CD4-positive, alpha-beta T cell (primary cell): ENCODE measurements at regions not wholly inside any gene's neighbourhood (a gene's known extent, or its start where the extent isn't known, plus 50 kb on each side); places are given as distances from the start of the nearest gene placed in this dataset.
A peak's percentile ranks its signal among the peaks of the same experiment; 100 is the strongest.

Experiments
- ATAC-seq: fragments of 200-7000 bp; cut with Tn5 transposase; one replicate; pipeline ENCODE4 v1.10.0; 2022; ENCODE audit warnings: mild to moderate bottlenecking; ENCODE audit not compliant: poor library complexity
- CTCF ChIA-PET: fragments of 350-600 bp; sonication (Branson Sonifier 250); formaldehyde crosslinking; loops from one replicate; lab custom pipeline; 2021; ENCODE audit warnings: antibody characterized with exemption, inconsistent platforms; lab: Charles Lee
- POLR2A ChIA-PET: fragments of 350-600 bp; sonication (Branson Sonifier 250); formaldehyde crosslinking; loops from one replicate; lab custom pipeline; 2021; ENCODE audit warnings: antibody characterized with exemption, inconsistent platforms; lab: Charles Lee
- DNase-seq, 14 experiments: peaks; one replicate each; pipeline ENCODE4 v3.0.0-alpha.2; 2013 to 2020; ENCODE audit warnings: mixed read lengths in 2 of 14
- H3K27ac ChIP-seq, 2 donors: one replicate each; pipeline versions ENCODE4 v1.5.1 to v1.7.0; 2013; ENCODE audit warnings: low read length in 2 of 2, low read depth in 1 of 2, mild to moderate bottlenecking in 1 of 2
- H3K27me3 ChIP-seq, 2 experiments: 1 replicate in 1 of 2; 2 replicates in 1 of 2; pipeline versions ENCODE4 v1.6.1 to v1.7.0; 2013; ENCODE audit warnings: low read length in 2 of 2, control low read depth in 1 of 2, mild to moderate bottlenecking in 1 of 2, moderate library complexity in 1 of 2; ENCODE audit not compliant: insufficient read depth in 2 of 2, control insufficient read depth in 1 of 2
- H3K36me3 ChIP-seq: one replicate; pipeline ENCODE4 v1.6.1; 2013; ENCODE audit warnings: low read length, control low read depth; ENCODE audit not compliant: insufficient read depth
- H3K4me1 ChIP-seq: one replicate; pipeline ENCODE4 v1.6.1; 2013; ENCODE audit warnings: low read length, control low read depth; ENCODE audit not compliant: insufficient read depth
- H3K4me3 ChIP-seq: one replicate; pipeline ENCODE4 v1.5.1; 2013; ENCODE audit warnings: mild to moderate bottlenecking, low read length, moderate library complexity
- H3K9me3 ChIP-seq, 2 experiments: 1 replicate in 1 of 2; 2 replicates in 1 of 2; pipeline versions ENCODE4 v1.6.1 to v1.7.0; 2013; ENCODE audit warnings: low read length in 2 of 2, mild to moderate bottlenecking in 2 of 2, control low read depth in 1 of 2, moderate library complexity in 1 of 2; ENCODE audit not compliant: control insufficient read depth in 1 of 2, insufficient read depth in 1 of 2
- H3K27ac Mint-ChIP-seq: one replicate; pipeline ENCODE4 v1.8.0; 2020; ENCODE audit warnings: mixed read lengths
- H3K27me3 Mint-ChIP-seq: one replicate; pipeline ENCODE4 v1.8.0; 2021; ENCODE audit warnings: mixed read lengths
- H3K36me3 Mint-ChIP-seq: one replicate; pipeline ENCODE4 v1.8.0; 2021; ENCODE audit warnings: low read depth, mixed read lengths
- H3K4me1 Mint-ChIP-seq: one replicate; pipeline ENCODE4 v1.8.0; 2021; ENCODE audit warnings: low read depth, mixed read lengths
- H3K4me3 Mint-ChIP-seq: one replicate; pipeline ENCODE4 v1.8.0; 2020; ENCODE audit warnings: mild to moderate bottlenecking, mixed read lengths
- H3K9me3 Mint-ChIP-seq: one replicate; pipeline ENCODE4 v1.8.0; 2020; ENCODE audit warnings: mixed read lengths
- intact Hi-C, 2 experiments: fragments of 100-400 bp; cut with DNase I in 1 of 2; cut with micrococcal nuclease in 1 of 2; formaldehyde crosslinking; loops; one replicate each; pipeline versions ENCODE4 v1.15.1 to v1.9.0; 2023 to 2025; cut with DNase I, micrococcal nuclease
- TF ChIP-seq, protein P1 (sequence below): fragments of 200-600 bp; IDR thresholded peaks from one replicate; pipeline ENCODE4 v1.8.0; 2022; ENCODE audit warnings: antibody characterized with exemption, mild to moderate bottlenecking

DNA sequence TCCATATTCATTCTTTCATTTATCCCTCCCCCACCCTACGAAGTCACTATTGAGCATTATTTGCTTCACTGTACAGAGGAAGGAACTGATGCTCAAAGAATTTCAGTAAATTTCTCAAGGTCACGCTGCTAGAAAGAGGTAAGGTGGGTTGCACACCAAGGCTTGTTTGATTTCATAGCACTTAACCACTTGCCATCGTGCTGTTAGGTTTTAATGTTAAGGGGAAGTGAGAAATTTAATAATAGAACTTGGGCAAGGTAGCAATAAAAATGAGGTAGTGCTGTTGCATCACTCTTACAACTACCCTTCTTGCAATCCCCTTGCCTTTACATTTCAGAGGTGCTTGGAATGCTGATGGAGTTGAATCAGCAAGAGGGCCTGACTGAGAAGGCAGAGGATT, 343.1 kb downstream of the MID1IP1 start:
- H3K27ac Mint-ChIP-seq = no peak overlapping the region
- H3K4me1 Mint-ChIP-seq = no peaks in the 10 kb centered on the region
- no peak for ATAC-seq
- peak in 1 of 14 experiments; percentile 9 for DNase-seq
- no peak overlapping the region for H3K4me3 Mint-ChIP-seq
- no peaks in the 10 kb centered on the region for H3K27me3 Mint-ChIP-seq
- POLR2A ChIA-PET = no interaction called here
- no peaks in the 10 kb centered on the region for H3K9me3 Mint-ChIP-seq
- no peaks in the 10 kb centered on the region for H3K36me3 ChIP-seq
- no peaks in the 10 kb centered on the region for H3K27me3 ChIP-seq
- TF ChIP-seq, protein P1, sequence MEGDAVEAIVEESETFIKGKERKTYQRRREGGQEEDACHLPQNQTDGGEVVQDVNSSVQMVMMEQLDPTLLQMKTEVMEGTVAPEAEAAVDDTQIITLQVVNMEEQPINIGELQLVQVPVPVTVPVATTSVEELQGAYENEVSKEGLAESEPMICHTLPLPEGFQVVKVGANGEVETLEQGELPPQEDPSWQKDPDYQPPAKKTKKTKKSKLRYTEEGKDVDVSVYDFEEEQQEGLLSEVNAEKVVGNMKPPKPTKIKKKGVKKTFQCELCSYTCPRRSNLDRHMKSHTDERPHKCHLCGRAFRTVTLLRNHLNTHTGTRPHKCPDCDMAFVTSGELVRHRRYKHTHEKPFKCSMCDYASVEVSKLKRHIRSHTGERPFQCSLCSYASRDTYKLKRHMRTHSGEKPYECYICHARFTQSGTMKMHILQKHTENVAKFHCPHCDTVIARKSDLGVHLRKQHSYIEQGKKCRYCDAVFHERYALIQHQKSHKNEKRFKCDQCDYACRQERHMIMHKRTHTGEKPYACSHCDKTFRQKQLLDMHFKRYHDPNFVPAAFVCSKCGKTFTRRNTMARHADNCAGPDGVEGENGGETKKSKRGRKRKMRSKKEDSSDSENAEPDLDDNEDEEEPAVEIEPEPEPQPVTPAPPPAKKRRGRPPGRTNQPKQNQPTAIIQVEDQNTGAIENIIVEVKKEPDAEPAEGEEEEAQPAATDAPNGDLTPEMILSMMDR = no peak
- CTCF ChIA-PET = no interaction called here
- H3K36me3 Mint-ChIP-seq = no peaks in the 10 kb centered on the region
- H3K4me3 ChIP-seq = no peak overlapping the region
- intact Hi-C loops = no loop called here
- H3K4me1 ChIP-seq = no peaks in the 10 kb centered on the region
- no peaks in the 10 kb centered on the region for H3K9me3 ChIP-seq
- no peak overlapping the region for H3K27ac ChIP-seq

DNA sequence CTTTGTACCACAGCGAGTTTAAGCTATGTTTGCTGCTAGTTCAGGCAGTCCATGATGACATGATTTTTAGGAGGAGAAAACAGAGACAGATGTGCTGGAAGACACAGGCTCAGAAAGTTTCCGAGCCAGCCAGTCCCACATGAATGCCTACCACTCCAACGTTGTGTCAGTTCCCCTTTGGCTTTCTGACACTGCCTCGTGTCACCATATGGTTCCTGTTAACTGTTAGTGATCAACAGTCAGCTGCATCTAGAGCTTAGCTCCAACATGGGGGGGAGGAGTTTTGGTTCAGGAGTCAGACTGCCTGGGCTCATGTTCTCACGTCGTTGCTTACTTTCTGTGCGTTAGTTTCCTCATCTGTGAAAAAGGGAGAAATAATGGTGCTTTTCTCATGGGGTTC, 343.7 kb downstream of the MID1IP1 start:
- Histone ChIP-seq H3K27ac (no peak overlapping the region), H3K4me3 (no peak overlapping the region), H3K9me3 (no peaks in the 10 kb centered on the region), H3K4me1 (no peaks in the 10 kb centered on the region), H3K36me3 (no peaks in the 10 kb centered on the region), H3K27me3 (no peaks in the 10 kb centered on the region)
- DNase-seq (peak in 2 of 14 experiments; percentile 40 to 60), ATAC-seq (no peak)
- H3K4me3 Mint-ChIP-seq = no peak overlapping the region
- ChIA-PET CTCF (no interaction called here), POLR2A (no interaction called here)
- no peaks in the 10 kb centered on the region for H3K27me3 Mint-ChIP-seq
- H3K4me1 Mint-ChIP-seq = peaks cover 3% of the 10 kb centered on the region
- intact Hi-C loops = loop anchor here in 1 of 2 experiments (5.0 kb wide), 1 partner anchor 158 kb away; no protein-coding TSS in a partner anchor
- H3K9me3 Mint-ChIP-seq = no peaks in the 10 kb centered on the region
- H3K27ac Mint-ChIP-seq = no peak overlapping the region
- H3K36me3 Mint-ChIP-seq = no peaks in the 10 kb centered on the region
- TF ChIP-seq, protein P1 = no peak

DNA sequence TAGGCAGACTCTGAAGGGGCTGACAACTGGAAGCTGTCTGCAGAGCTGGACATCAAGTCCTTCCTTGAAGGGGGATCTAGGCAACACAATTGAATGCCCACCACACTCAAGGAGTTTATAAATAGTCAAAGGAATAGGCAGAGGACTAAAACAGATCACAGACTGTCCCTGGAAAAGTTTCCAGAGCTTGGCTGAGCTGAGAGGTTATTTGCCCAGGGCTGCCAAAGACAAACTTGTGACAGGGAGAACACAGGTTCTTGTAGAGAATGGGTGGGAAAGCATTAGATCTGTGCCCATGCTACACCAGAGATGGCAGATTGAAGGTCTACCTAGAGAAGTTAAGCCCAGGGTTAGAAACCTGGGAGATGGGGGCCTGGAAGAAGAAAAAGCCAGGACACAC, 344.6 kb downstream of the MID1IP1 start:
- Histone ChIP-seq H3K36me3 (no peaks in the 10 kb centered on the region), H3K27ac (no peak overlapping the region), H3K4me1 (no peaks in the 10 kb centered on the region), H3K9me3 (no peaks in the 10 kb centered on the region), H3K27me3 (no peaks in the 10 kb centered on the region), H3K4me3 (no peak overlapping the region)
- intact Hi-C loops = loop anchor here in 1 of 2 experiments (5.0 kb wide), 1 partner anchor 159 kb away; no protein-coding TSS in a partner anchor
- ATAC-seq (no peak), DNase-seq (no peak)
- TF ChIP-seq, protein P1 = no peak
- Mint-ChIP-seq H3K27ac (no peak overlapping the region), H3K36me3 (no peaks in the 10 kb centered on the region), H3K4me3 (no peak overlapping the region), H3K9me3 (no peaks in the 10 kb centered on the region), H3K4me1 (peaks cover 3% of the 10 kb centered on the region), H3K27me3 (no peaks in the 10 kb centered on the region)
- CTCF ChIA-PET = no interaction called here
- POLR2A ChIA-PET = no interaction called here
